Skeletal muscle cell (primary cell): ENCODE measurements at regions not wholly inside any gene's neighbourhood (a gene's known extent, or its start where the extent isn't known, plus 50 kb on each side); places are given as distances from the start of the nearest gene placed in this dataset.
"Not testable (repeated sequence)": the region's sequence is repeated elsewhere in the genome, so short reads cannot be mapped to it uniquely, and the experiment has no call there.

ENCODE experiments used
- DNase-seq: peaks from one replicate; pipeline ENCODE4 v3.0.0-alpha.2; 2010; ENCODE audit warnings: low read depth
- H3K4me3 ChIP-seq: 2 replicates; pipeline ENCODE4 v1.5.1; 2011; ENCODE audit warnings: low read depth, mild to moderate bottlenecking, control low read depth, low read length, moderate library complexity

DNA sequence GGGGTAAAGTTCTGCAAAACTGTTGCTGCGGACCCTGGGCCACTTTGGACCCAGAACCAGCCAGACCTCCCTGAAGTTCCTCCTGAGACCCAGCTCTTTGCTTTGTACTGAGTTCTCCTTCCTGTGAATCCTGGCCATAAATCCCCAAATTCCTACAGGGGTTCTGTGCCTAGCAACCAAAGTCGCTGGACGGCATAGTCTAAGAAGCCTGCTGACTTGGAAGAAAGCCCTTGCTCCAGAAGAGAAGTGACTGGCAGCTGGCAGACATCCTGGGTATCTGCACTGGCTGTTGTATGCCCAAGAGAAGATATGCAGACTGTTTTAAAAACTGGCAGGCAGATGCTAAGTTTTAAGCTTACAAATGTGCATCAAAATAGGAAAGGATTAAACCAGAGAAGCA is 99.9 kb upstream of the SLC24A4 start:
- no peak overlapping the region for H3K4me3 ChIP-seq
- no peak for DNase-seq

- no peak for DNase-seq
- H3K4me3 ChIP-seq: no peak overlapping the region
Observed at GRCh38 chr14:92224358-92224954, 98.5 kb upstream of the SLC24A4 start.

DNA sequence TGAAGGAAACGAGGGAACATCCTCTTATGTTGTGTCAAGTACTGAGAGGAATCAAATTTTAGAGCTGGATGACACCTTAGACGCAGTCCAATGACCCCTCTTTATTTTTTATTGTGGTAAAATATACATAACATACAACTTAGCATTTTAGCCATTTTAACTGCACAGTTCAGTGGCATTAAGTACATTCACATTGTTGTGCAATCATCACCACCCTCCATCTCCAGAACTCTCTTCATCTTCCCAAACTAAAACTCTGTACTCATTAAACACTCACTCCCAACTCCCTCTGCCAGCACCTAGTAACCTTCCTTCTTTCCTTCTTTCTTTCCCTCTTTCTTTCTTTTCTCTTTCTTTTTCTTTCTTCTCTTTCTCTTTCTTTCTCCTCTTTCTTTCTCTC is 97.2 kb upstream of the SLC24A4 start:
- DNase-seq: no peak

DNA sequence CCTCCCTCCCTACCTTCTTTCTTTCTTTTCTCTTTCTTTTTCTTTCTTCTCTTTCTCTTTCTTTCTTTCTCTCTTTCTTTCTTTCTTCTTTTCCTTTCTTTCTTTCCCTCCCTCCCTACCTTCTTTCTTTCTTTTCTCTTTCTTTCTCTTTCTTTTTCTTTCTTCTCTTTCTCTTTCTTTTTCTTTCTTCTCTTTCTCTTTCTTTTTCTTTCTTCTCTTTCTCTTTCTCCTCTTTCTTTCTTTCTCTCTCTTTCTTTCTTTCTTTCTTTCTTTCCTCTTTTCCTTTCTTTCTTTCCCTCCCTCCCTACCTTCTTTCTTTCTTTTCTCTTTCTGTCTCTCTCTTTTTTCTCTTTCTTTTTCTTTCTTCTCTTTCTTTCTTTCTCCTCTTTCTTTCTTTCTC is 96.8 kb upstream of the SLC24A4 start:
- DNase-seq: not testable (repeated sequence)

More for the DNA sequence above, 97.2 kb upstream of the SLC24A4 start:
- H3K4me3 ChIP-seq: no peak overlapping the region

GRCh38 chr14:92236243-92236900 is 86.6 kb upstream of the SLC24A4 start:
- no peak for DNase-seq
- H3K4me3 ChIP-seq: no peak overlapping the region

More for the DNA sequence above, 96.8 kb upstream of the SLC24A4 start:
- H3K4me3 ChIP-seq: not testable (repeated sequence)

DNA sequence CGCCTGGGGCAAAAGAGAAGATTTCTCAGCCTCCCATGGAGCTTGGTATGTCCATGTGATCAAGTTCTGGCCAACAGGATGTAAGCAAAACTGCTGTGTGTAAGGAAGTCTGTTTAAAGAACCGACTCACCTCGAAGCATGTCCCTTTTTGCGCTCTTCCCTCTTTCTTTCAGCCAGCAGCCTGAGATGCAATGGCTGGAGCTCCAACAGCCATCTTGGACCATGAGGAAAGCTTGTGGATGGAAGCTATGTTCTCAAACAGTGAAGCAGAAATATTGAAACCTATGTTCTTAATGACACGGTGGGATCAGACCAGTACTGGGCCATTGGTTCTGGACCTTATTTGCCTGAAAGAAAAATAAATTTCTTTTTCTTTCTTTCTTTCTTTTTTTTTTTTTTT is 82.3 kb upstream of the SLC24A4 start:
- no peak overlapping the region for H3K4me3 ChIP-seq
- DNase-seq: no peak

- H3K4me3 ChIP-seq: no peak overlapping the region
- DNase-seq: no peak
Observed at GRCh38 chr14:92241966-92242595, 80.9 kb upstream of the SLC24A4 start.

DNA sequence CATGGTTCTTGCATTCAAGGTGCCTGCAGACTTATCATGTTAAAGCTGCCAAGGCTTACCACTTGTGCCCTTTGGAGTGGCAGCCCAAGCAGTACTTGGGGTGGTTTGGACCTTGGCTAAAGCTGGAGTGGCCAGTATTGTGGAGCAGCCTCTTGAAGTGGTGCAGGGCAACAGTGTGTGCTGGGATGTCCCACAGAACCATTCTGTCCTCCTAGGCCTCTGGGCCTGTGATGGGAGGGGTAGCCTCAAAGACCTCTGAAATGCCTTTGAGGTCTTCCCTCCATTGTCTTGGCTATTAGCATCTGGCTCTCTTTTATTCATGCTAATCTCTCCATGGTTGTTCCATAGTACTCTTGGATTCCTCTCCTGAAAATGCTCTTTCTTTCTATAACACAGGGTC is 78.2 kb upstream of the SLC24A4 start:
- DNase-seq: no peak

GRCh38 chr14:92247341-92247740 is 75.6 kb upstream of the SLC24A4 start:
- no peak overlapping the region for H3K4me3 ChIP-seq
- no peak for DNase-seq

More for the DNA sequence above, 78.2 kb upstream of the SLC24A4 start:
- no peak overlapping the region for H3K4me3 ChIP-seq

GRCh38 chr14:92247947-92248346 is 75.0 kb upstream of the SLC24A4 start:
- no peak for DNase-seq

GRCh38 chr14:92248696-92249095 is 74.3 kb upstream of the SLC24A4 start:
- DNase-seq: no peak

More at GRCh38 chr14:92247947-92248346, 75.0 kb upstream of the SLC24A4 start:
- H3K4me3 ChIP-seq: no peak overlapping the region

DNA sequence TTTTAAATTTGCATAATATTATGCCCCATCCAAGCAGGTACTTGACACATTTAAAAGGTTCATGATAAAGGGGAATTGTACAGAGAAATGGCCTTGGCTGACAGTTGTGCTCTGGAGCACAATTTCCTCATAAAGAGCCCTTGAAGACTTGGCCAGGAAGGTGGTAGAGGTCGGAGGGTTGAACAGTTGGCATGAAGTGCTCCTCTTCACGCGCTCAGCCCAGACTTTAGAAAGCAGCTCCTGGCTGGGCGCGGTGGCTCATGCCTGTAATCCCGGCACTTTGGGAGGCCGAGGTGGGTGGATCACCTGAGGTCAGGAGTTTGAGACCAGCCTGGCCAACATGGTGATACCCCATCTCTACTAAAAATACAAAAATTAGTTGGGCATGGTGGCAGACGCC is 72.6 kb upstream of the SLC24A4 start:
- not testable (repeated sequence) for DNase-seq

More at GRCh38 chr14:92248696-92249095, 74.3 kb upstream of the SLC24A4 start:
- H3K4me3 ChIP-seq: no peak overlapping the region

GRCh38 chr14:92252323-92252722 is 70.6 kb upstream of the SLC24A4 start:
- no peak overlapping the region for H3K4me3 ChIP-seq
- DNase-seq: no peak

More for the DNA sequence above, 72.6 kb upstream of the SLC24A4 start:
- H3K4me3 ChIP-seq: not testable (repeated sequence)

GRCh38 chr14:92253381-92253894 is 69.5 kb upstream of the SLC24A4 start:
- H3K4me3 ChIP-seq: no peak overlapping the region
- DNase-seq: no peak

GRCh38 chr14:92254786-92255185 is 68.2 kb upstream of the SLC24A4 start:
- H3K4me3 ChIP-seq: peak overlapping the region; percentile 23
- DNase-seq: peak; percentile 7

- DNase-seq: no peak
- no peak overlapping the region for H3K4me3 ChIP-seq
Observed at GRCh38 chr14:92258934-92259333, 64.0 kb upstream of the SLC24A4 start.

GRCh38 chr14:92259613-92260357 is 63.2 kb upstream of the SLC24A4 start:
- DNase-seq: no peak
- no peak overlapping the region for H3K4me3 ChIP-seq

DNA sequence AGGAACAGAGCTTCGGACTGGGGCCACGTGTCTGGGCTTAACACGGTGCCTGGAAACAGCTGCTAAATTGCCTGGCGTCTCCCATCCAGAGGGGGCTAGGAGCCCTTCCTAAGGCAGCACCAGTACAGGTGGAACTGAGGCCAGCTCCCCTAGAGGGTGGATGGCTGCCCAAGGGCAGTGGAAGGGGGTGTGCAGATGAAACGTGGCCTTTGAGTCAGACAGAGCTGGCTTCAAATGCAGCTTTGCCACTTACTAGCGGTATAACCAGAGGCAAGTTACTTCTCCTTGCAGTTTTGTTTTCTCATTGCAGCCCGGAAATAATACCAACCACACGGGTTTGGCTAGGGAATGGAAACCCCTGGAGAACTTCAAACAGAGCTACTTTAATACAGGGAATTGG is 59.3 kb upstream of the SLC24A4 start:
- no peak overlapping the region for H3K4me3 ChIP-seq
- DNase-seq: no peak

DNA sequence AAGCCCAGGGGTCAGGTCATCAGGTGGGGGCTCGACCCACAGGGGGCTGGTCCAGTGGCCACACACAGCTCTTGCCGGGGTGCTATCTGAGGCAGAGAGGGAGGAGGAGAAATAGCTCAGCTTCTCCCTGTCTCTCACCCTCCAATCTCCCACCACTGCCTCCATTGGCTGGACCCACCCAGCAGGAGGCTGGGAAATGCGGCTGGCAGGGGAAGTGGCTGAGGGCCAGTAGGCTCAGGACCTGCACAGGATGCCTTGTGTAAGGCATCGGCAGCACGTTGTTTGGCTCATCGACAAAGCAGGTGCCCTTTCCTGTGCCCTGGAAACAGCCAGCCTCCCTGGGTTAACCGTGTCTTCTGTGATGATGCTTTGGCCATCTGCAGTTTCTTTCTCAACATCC is 58.8 kb upstream of the SLC24A4 start:
- H3K4me3 ChIP-seq: no peak overlapping the region
- DNase-seq: no peak

- DNase-seq: no peak
- no peak overlapping the region for H3K4me3 ChIP-seq
Observed at GRCh38 chr14:92266216-92266615, 56.7 kb upstream of the SLC24A4 start.
